Esophagus muscularis mucosa (tissue), 4 donors: ENCODE measurements at regions not wholly inside any gene's neighbourhood (a gene's known extent, or its start where the extent isn't known, plus 50 kb on each side); places are given as distances from the start of the nearest gene placed in this dataset.
A peak's percentile ranks its signal among the peaks of the same experiment; 100 is the strongest.
"Not testable (repeated sequence)": the region's sequence is repeated elsewhere in the genome, so short reads cannot be mapped to it uniquely, and the experiment has no call there.

Experiments
- DNase-seq: peaks from one replicate; pipeline ENCODE4 v3.0.0-alpha.2; 2017; ENCODE audit errors: extremely low spot score
- H3K27ac ChIP-seq, 4 donors: fragments of 200-600 bp; sonication (generic); replicated peaks in 1 of 4; 1 replicate in 3 of 4; 2 replicates in 1 of 4; pipeline ENCODE4 v1.5.1; 2016 to 2019; ENCODE audit warnings: mild to moderate bottlenecking in 1 of 4
- H3K27me3 ChIP-seq, 4 donors: fragments of 200-600 bp; sonication (generic); one replicate each; pipeline versions ENCODE4 v1.5.1 to v1.6.0; 2016 to 2019
- H3K36me3 ChIP-seq, 4 donors: fragments of 200-600 bp; sonication (generic); one replicate each; pipeline ENCODE4 v1.5.1; 2016 to 2019
- H3K4me1 ChIP-seq, 4 donors: fragments of 200-600 bp; sonication (generic); one replicate each; pipeline ENCODE4 v1.5.1; 2016 to 2019
- H3K4me3 ChIP-seq, 4 donors: fragments of 200-600 bp; sonication (generic); 1 replicate in 2 of 4; 2 replicates in 2 of 4; pipeline ENCODE4 v1.5.1; 2016 to 2019; ENCODE audit warnings: mild to moderate bottlenecking in 4 of 4, moderate library complexity in 1 of 4
- H3K9me3 ChIP-seq, 4 donors: fragments of 200-600 bp; sonication (generic); 1 replicate in 3 of 4; 2 replicates in 1 of 4; pipeline ENCODE4 v1.5.1; 2016 to 2019
- CTCF ChIP-seq, 3 experiments: fragments of 200-600 bp in 2 of 3; fragments of 450-650 bp in 1 of 3; sonication (generic) in 2 of 3; IDR thresholded peaks; one replicate each; pipeline ENCODE4 v1.5.1; 2017 to 2019; ENCODE audit warnings: antibody characterized with exemption in 3 of 3, mild to moderate bottlenecking in 2 of 3, moderate library complexity in 1 of 3
- WGBS: methylation state at CpG from one replicate; pipeline ENCODE4 v1.1.5; 2018; 5-methylcytosine and 5-hydroxymethylcytosine counted together
- intact Hi-C: fragments of 100-400 bp; cut with DNase I; formaldehyde crosslinking; loops from one replicate; pipeline ENCODE4 v1.15.1; 2023

GRCh38 chr2:94576486-94576885, 294.7 kb upstream of the TEKT4 start:
- 54% methylated on average over 4 of the region's 4 CpGs for WGBS
- H3K9me3 ChIP-seq, H3K36me3 ChIP-seq, intact Hi-C loops, H3K27me3 ChIP-seq, H3K4me1 ChIP-seq, H3K4me3 ChIP-seq, H3K27ac ChIP-seq, DNase-seq: not testable (repeated sequence)

- H3K27ac ChIP-seq, DNase-seq, H3K4me3 ChIP-seq, H3K27me3 ChIP-seq, H3K9me3 ChIP-seq, H3K36me3 ChIP-seq, intact Hi-C loops, H3K4me1 ChIP-seq: not testable (repeated sequence)
- WGBS, result 76% methylated on average over 7 of the region's 10 CpGs
Observed at GRCh38 chr2:94577160-94577559, 294.1 kb upstream of the TEKT4 start.

DNA sequence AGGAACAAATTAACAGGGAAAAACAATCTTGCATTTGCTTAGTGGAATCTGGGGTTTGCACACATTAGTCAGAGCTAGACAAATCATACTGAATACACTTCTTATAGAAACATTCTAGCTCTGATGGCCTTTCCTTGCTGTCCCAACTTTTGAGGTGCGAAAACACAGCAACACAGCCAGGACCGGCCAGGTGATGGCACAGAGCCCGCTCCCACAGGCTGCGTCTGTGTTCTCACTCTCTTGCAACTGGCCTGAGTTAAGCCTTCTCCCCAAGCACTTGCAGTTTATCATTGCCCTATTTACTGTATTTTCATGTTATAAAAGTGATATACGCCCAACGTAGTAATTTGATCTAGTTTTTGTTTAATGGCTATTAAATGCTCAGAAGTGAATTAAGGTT, 292.0 kb upstream of the TEKT4 start:
- intact Hi-C loops, H3K4me1 ChIP-seq, H3K4me3 ChIP-seq, H3K27ac ChIP-seq, DNase-seq, H3K36me3 ChIP-seq, H3K27me3 ChIP-seq, H3K9me3 ChIP-seq: not testable (repeated sequence)
- WGBS, result 94% methylated on average over 6 of the region's 6 CpGs

- H3K36me3 ChIP-seq, DNase-seq: not testable (repeated sequence)
- 59% methylated on average over 8 of the region's 8 CpGs for WGBS
Observed at GRCh38 chr2:94583081-94583723, 288.0 kb upstream of the TEKT4 start.

GRCh38 chr2:94584569-94584968, 286.7 kb upstream of the TEKT4 start:
- H3K27ac ChIP-seq, H3K36me3 ChIP-seq, H3K9me3 ChIP-seq, H3K4me3 ChIP-seq, H3K4me1 ChIP-seq, DNase-seq, H3K27me3 ChIP-seq, intact Hi-C loops: not testable (repeated sequence)
- 80% methylated on average over 1 of the region's 1 CpG for WGBS

More at GRCh38 chr2:94583081-94583723, 288.0 kb upstream of the TEKT4 start:
- H3K27me3 ChIP-seq, H3K4me1 ChIP-seq, H3K4me3 ChIP-seq, intact Hi-C loops, H3K9me3 ChIP-seq: not testable (repeated sequence)
- peak overlapping the region in 1 of 4 donors; percentile 30 for H3K27ac ChIP-seq

DNA sequence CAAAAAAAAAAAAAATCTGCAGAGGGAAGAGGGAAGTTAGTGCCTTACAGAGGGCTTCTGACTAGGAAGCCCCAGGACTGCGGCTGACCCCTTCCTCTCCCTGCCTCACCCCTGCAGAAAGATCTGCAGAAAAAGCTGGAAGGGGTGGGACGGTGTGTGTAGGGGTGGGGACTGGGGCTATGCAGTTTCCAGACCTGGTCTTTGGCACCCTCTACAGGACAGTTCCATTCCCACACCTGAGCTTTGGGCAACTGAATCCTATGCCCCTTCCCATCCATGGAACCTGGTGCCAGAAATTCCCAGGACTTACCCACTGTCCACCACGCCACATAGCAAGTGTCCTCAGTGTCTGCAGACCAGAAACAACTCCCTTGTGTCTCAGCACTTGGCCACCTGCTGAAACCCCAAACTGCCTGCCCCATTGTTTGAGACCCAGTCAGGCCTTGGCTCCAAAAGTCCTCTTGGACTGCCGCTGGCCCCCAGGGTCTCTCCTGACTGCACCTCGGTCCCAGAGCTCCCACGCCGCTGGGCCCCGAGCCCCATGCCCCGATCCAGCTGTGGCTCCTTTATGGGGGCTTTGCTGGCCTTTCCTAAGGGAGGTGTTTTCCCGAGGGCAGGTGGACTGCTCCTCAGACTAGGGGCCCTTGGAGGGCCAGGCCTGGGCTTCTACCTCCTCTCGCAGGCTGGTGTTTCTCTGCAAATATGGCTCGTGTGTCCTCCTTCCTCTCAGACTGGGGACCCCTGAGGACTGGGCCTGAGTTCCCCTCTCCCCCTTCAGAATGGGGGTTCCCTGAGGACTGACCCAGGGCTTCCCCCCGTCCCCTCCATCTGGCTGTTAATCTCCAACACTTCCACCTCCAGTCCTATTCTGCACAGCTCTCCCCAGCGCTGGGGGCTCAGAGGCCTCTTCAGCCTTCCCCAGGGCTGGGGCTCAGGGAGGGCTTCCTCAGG, 284.9 kb upstream of the TEKT4 start:
- H3K36me3 ChIP-seq, H3K27ac ChIP-seq, H3K4me3 ChIP-seq, H3K4me1 ChIP-seq, H3K9me3 ChIP-seq, DNase-seq, H3K27me3 ChIP-seq, intact Hi-C loops: not testable (repeated sequence)
- TF ChIP-seq CTCF (IDR thresholded peaks at IDR 0.05), result peak; percentile 12 to 48 (median 34)
- WGBS, result 49% methylated on average over 6 of the region's 14 CpGs

DNA sequence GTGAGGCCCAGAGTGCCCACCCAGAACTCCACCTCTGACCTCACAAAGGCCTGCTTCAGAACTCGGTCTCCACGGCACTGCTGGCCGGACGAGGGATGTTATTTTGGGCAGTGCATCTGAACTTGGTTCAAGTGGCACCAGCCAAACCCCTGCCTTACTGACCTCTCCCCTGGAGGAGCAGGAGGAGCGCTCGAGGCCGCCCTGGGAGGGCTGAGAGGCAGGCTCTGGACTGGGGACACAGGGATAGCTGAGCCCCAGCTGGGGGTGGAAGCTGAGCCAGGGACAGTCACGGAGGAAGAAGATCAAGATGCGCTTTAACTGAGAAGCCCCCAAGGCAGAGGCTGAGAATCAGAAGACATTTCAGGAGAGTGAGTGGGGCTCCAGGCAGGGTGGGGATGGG, 284.2 kb upstream of the TEKT4 start:
- WGBS, result 73% methylated on average over 5 of the region's 9 CpGs
- H3K27ac ChIP-seq, H3K4me1 ChIP-seq, H3K27me3 ChIP-seq, H3K9me3 ChIP-seq, H3K36me3 ChIP-seq, DNase-seq, intact Hi-C loops, H3K4me3 ChIP-seq: not testable (repeated sequence)

GRCh38 chr2:94594019-94594836, 277.0 kb upstream of the TEKT4 start:
- H3K4me1 ChIP-seq, H3K36me3 ChIP-seq, H3K27me3 ChIP-seq, H3K9me3 ChIP-seq, H3K27ac ChIP-seq, DNase-seq, intact Hi-C loops, H3K4me3 ChIP-seq: not testable (repeated sequence)
- 84% methylated on average over 12 of the region's 12 CpGs for WGBS

GRCh38 chr2:94595956-94596355, 275.3 kb upstream of the TEKT4 start:
- H3K4me1 ChIP-seq, H3K27me3 ChIP-seq, intact Hi-C loops, H3K9me3 ChIP-seq, H3K27ac ChIP-seq, H3K36me3 ChIP-seq, H3K4me3 ChIP-seq, DNase-seq: not testable (repeated sequence)
- WGBS, result 68% methylated on average over 6 of the region's 6 CpGs

DNA sequence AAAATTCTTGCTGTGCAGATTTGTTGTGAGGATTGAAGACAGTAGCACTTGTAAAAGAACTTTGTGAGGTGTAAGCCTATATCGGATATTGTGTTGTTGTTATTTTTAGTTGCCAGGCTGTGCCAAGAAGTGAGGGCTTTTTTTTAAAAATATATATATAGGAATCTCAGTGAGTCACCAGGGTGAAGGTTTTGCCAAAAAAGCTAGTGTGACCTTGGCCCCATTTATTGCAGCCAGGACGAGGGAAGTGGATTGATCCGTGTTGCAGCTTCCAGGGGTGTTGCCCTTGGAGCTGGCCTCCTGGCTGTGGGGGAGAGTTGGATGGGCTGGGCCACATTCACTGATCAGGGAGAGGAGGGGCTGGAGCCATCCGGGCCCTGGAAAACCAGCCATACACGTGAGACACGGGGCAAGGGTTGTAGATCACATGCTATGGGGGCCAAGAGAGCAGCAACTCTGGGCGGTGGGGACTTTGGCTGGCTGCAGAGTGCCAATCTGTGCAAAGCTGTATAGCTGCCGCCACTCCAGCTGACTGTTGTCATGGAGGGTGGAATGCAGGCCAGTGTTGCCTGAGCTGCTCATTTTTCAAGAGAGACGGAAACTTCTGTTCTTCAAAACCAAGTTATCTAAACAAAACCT, 273.0 kb upstream of the TEKT4 start:
- H3K4me3 ChIP-seq, H3K4me1 ChIP-seq, H3K9me3 ChIP-seq, DNase-seq, H3K27ac ChIP-seq, intact Hi-C loops, H3K27me3 ChIP-seq, H3K36me3 ChIP-seq: not testable (repeated sequence)
- WGBS, result 33% methylated on average over 8 of the region's 9 CpGs

- not testable (repeated sequence) for H3K9me3 ChIP-seq
- WGBS, result 88% methylated on average over 2 of the region's 4 CpGs
Observed at GRCh38 chr2:94600929-94601328, 270.3 kb upstream of the TEKT4 start.

More at GRCh38 chr2:94600929-94601328, 270.3 kb upstream of the TEKT4 start:
- H3K4me1 ChIP-seq, DNase-seq, H3K27ac ChIP-seq, intact Hi-C loops, H3K4me3 ChIP-seq, H3K27me3 ChIP-seq, H3K36me3 ChIP-seq: not testable (repeated sequence)
